ENCODE measurements at regions not wholly inside any gene's neighbourhood (a gene's known extent, or its start where the extent isn't known, plus 50 kb on each side); places are given as distances from the start of the nearest gene placed in this dataset.

- no peak for TF ChIP-seq SRSF1 (IDR thresholded peaks at IDR 0.05; ENCODE audit: low read depth, low read length)
- TF ChIP-seq ZNF764 (CRISPR knock-in tag; IDR thresholded peaks at IDR 0.05; ENCODE audit: low read depth), result no peak
- no peak for TF ChIP-seq LEF1 (IDR thresholded peaks at IDR 0.05)
- no peak for TF ChIP-seq TFE3 (CRISPR knock-in tag; IDR thresholded peaks at IDR 0.05)
- TF ChIP-seq SIRT6 (IDR thresholded peaks at IDR 0.05; ENCODE audit: low read depth, low read length), result no peak
- TF ChIP-seq ZNF282 (CRISPR knock-in tag; IDR thresholded peaks at IDR 0.05), result no peak
- TF ChIP-seq SOX6 (IDR thresholded peaks at IDR 0.05), result no peak
- TF ChIP-seq E2F8 (IDR thresholded peaks at IDR 0.05; ENCODE audit: low read depth, partially characterized antibody), result no peak
- TF ChIP-seq CHD1 (IDR thresholded peaks at IDR 0.05; ENCODE audit: low read length), result no peak
- TF ChIP-seq POLR2AphosphoS2 (IDR thresholded peaks at IDR 0.05; ENCODE audit: low read length), result no peak
- no peak for TF ChIP-seq CREB1 (IDR thresholded peaks at IDR 0.05)
- no peak for TF ChIP-seq CREB1 (CRISPR knock-in tag; IDR thresholded peaks at IDR 0.05)
These were observed 277.7 kb downstream of the EDEM1 start (continued) for GRCh38 chr3:5465183-5465582.
